ENCODE measurements at regions not wholly inside any gene's neighbourhood (a gene's known extent, or its start where the extent isn't known, plus 50 kb on each side); places are given as distances from the start of the nearest gene placed in this dataset.

GRCh38 chr18:46397174-46397573 is 259.8 kb downstream of the LOXHD1 start:
- no TSS peak for BruUV-seq (replicated peaks)
- no peak overlapping the region for H3K4me3 ChIP-seq (ENCODE audit: low read depth in 2 of 2, low read length in 2 of 2)
- in situ Hi-C loops (cut with HindIII; ENCODE audit: low pct_unique_long_range_greater_than_20kb, low sequenced_read_pairs) = no loop called here
- ChIA-PET CTCF (no interaction called here), POLR2A (no interaction called here)
- no peaks in the 10 kb centered on the region for H3K4me1 ChIP-seq (ENCODE audit: control insufficient read depth, insufficient read depth, low read length)
- H3K27ac ChIP-seq (ENCODE audit: low read length) = no peak overlapping the region
- H3K27me3 ChIP-seq (ENCODE audit: control insufficient read depth, insufficient read depth, low read length) = no peaks in the 10 kb centered on the region
- DNase-seq (ENCODE audit: low read depth, low spot score) (no peak), ATAC-seq (no peak)
- intact Hi-C loops (cut with micrococcal nuclease; ENCODE audit: unreplicated experiment) = no loop called here
- no peak for TF ChIP-seq TCF7L2 (IDR thresholded peaks at IDR 0.05; ENCODE audit: low read depth, low read length)
- TF ChIP-seq REST (IDR thresholded peaks at IDR 0.05; ENCODE audit: insufficient read depth in 1 of 2, low read depth in 2 of 2, low read length in 1 of 2) = no peak
- TF ChIP-seq SIN3A (IDR thresholded peaks at IDR 0.05; ENCODE audit: borderline replicate concordance, insufficient read depth, low read depth, low read length) = no peak
- no peak for TF ChIP-seq CTCF (IDR thresholded peaks at IDR 0.05)
- no peak for TF ChIP-seq POLR2AphosphoS5 (IDR thresholded peaks at IDR 0.05; ENCODE audit: low read depth, low read length)
- no peaks in the 10 kb centered on the region for H3K36me3 ChIP-seq (ENCODE audit: control insufficient read depth, insufficient read depth, low read length)
- no peaks in the 10 kb centered on the region for H3K9me3 ChIP-seq (ENCODE audit: control insufficient read depth, insufficient read depth, low read depth, low read length)

- ChIA-PET POLR2A (no interaction called here), CTCF (no interaction called here)
- Histone ChIP-seq H3K4me1 (ENCODE audit: control insufficient read depth, insufficient read depth, low read length) (no peaks in the 10 kb centered on the region), H3K4me3 (ENCODE audit: low read depth in 2 of 2, low read length in 2 of 2) (no peak overlapping the region), H3K9me3 (ENCODE audit: control insufficient read depth, insufficient read depth, low read depth, low read length) (no peaks in the 10 kb centered on the region), H3K27ac (ENCODE audit: low read length) (no peak overlapping the region), H3K27me3 (ENCODE audit: control insufficient read depth, insufficient read depth, low read length) (no peaks in the 10 kb centered on the region), H3K36me3 (ENCODE audit: control insufficient read depth, insufficient read depth, low read length) (no peaks in the 10 kb centered on the region)
- TF ChIP-seq POLR2AphosphoS5 (IDR thresholded peaks at IDR 0.05; ENCODE audit: low read depth, low read length) (no peak), SIN3A (IDR thresholded peaks at IDR 0.05; ENCODE audit: borderline replicate concordance, insufficient read depth, low read depth, low read length) (no peak), REST (IDR thresholded peaks at IDR 0.05; ENCODE audit: insufficient read depth in 1 of 2, low read depth in 2 of 2, low read length in 1 of 2) (no peak), CTCF (IDR thresholded peaks at IDR 0.05) (no peak), TCF7L2 (IDR thresholded peaks at IDR 0.05; ENCODE audit: low read depth, low read length) (no peak)
- DNase-seq (ENCODE audit: low read depth, low spot score) (no peak), ATAC-seq (no peak)
- in situ Hi-C loops (cut with HindIII; ENCODE audit: low pct_unique_long_range_greater_than_20kb, low sequenced_read_pairs) = no loop called here
- BruUV-seq (replicated peaks) = no TSS peak
- intact Hi-C loops (cut with micrococcal nuclease; ENCODE audit: unreplicated experiment) = no loop called here
Observed at GRCh38 chr18:46398005-46398404, 259.0 kb downstream of the LOXHD1 start.

All from Panc1 (cell line).